SU-DHL-6 (cell line): ENCODE measurements at regions not wholly inside any gene's neighbourhood (a gene's known extent, or its start where the extent isn't known, plus 50 kb on each side); places are given as distances from the start of the nearest gene placed in this dataset.

Experiments
- H2AFZ ChIP-seq: fragments of 200-600 bp; sonication (generic); 2 replicates; pipeline ENCODE4 v1.6.1; 2014; ENCODE audit warnings: low read depth, mild to moderate bottlenecking, moderate library complexity, mixed read lengths, antibody characterized with exemption, low read length; ENCODE audit not compliant: severe bottlenecking
- H3F3A ChIP-seq: fragments of 200-600 bp; shearing (Covaris generic); 2 replicates; pipeline ENCODE4 v1.6.0; 2016; ENCODE audit warnings: antibody characterized with exemption, mild to moderate bottlenecking; ENCODE audit not compliant: insufficient read depth
- H3K27ac ChIP-seq: fragments of 200-600 bp; sonication (generic); 2 replicates; pipeline ENCODE4 v1.5.1; 2016; ENCODE audit warnings: low read depth, mild to moderate bottlenecking, low read length, moderate library complexity, mixed read lengths
- H3K27me3 ChIP-seq: fragments of 200-600 bp; sonication (generic), shearing (Covaris generic); 2 replicates; pipeline ENCODE4 v1.6.0; 2014; ENCODE audit warnings: mild to moderate bottlenecking, low read length
- H3K36me3 ChIP-seq: fragments of 200-600 bp; sonication (generic); 2 replicates; pipeline ENCODE4 v1.6.1; 2014; ENCODE audit warnings: mild to moderate bottlenecking, low read length, mixed read lengths
- H3K4me2 ChIP-seq: fragments of 300-600, 200-600 bp; shearing (Covaris generic), sonication (generic); 2 replicates; pipeline ENCODE4 v1.6.0; 2014; ENCODE audit warnings: low read length, low read depth, mild to moderate bottlenecking; ENCODE audit not compliant: poor library complexity, severe bottlenecking
- H3K4me3 ChIP-seq: fragments of 200-600 bp; sonication (generic); 2 replicates; pipeline ENCODE4 v1.5.1; 2014; ENCODE audit warnings: antibody characterized with exemption, low read length, mild to moderate bottlenecking, mixed read lengths; ENCODE audit not compliant: insufficient read depth, poor library complexity, severe bottlenecking
- H3K79me2 ChIP-seq: fragments of 200-600 bp; sonication (generic); 2 replicates; pipeline ENCODE4 v1.6.1; 2014; ENCODE audit warnings: mild to moderate bottlenecking, low read length, moderate library complexity; ENCODE audit not compliant: insufficient read depth
- H3K9ac ChIP-seq: fragments of 200-600 bp; sonication (generic); 2 replicates; pipeline ENCODE4 v1.7.0; 2014; ENCODE audit warnings: mild to moderate bottlenecking, low read length
- H3K9me2 ChIP-seq: fragments of 200-600 bp; sonication (generic); replicated peaks from 2 replicates; pipeline ENCODE4 v1.6.1; 2014; ENCODE audit warnings: low read length; ENCODE audit not compliant: insufficient read depth
- H3K9me3 ChIP-seq: fragments of 200-600 bp; sonication (generic); 2 replicates; pipeline ENCODE4 v1.6.1; 2014; ENCODE audit warnings: low read length, mixed read lengths; ENCODE audit not compliant: insufficient read depth
- H4K20me1 ChIP-seq: fragments of 200-600 bp; sonication (generic); 2 replicates; pipeline ENCODE4 v1.6.1; 2014; ENCODE audit warnings: low read depth, mild to moderate bottlenecking, antibody characterized with exemption, low read length, moderate library complexity, mixed read lengths
- EZH2phosphoT487 ChIP-seq: fragments of 200-600 bp; sonication (generic), shearing (Covaris generic); conservative IDR thresholded peaks from 2 replicates; pipeline ENCODE4 v1.6.1; 2018; ENCODE audit warnings: mild to moderate bottlenecking, antibody characterized with exemption, low read length, moderate library complexity, mixed read lengths
- TF ChIP-seq, protein P1 (sequence below): fragments of 200-600 bp; sonication (generic); IDR thresholded peaks from one replicate; pipeline ENCODE4 v1.5.1; 2017; ENCODE audit warnings: antibody characterized with exemption, mild to moderate bottlenecking, low read length, moderate library complexity; ENCODE audit not compliant: insufficient read depth, poor library complexity, severe bottlenecking

DNA sequence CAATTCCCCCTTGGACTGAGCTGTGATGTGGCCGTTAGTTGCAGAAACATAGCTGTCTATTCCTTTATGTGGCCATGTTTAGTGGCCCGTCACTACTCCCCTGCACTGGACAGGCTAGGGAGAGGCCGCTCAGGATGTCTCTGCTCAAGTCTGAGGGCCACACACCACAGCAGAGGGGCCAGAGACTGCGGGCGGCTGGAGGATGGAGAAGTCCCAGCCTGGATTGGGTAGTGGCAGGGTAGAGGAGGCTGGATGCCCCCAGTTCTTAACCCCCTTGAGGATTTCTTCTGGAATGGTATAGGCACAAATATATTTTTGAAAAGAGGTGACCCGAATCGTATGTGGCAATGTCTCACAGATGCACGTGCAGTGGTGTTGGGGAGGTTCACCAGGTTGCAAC, 116.4 kb upstream of the B3GAT1 start:
- no peak for TF ChIP-seq EZH2phosphoT487
- TF ChIP-seq, protein P1, sequence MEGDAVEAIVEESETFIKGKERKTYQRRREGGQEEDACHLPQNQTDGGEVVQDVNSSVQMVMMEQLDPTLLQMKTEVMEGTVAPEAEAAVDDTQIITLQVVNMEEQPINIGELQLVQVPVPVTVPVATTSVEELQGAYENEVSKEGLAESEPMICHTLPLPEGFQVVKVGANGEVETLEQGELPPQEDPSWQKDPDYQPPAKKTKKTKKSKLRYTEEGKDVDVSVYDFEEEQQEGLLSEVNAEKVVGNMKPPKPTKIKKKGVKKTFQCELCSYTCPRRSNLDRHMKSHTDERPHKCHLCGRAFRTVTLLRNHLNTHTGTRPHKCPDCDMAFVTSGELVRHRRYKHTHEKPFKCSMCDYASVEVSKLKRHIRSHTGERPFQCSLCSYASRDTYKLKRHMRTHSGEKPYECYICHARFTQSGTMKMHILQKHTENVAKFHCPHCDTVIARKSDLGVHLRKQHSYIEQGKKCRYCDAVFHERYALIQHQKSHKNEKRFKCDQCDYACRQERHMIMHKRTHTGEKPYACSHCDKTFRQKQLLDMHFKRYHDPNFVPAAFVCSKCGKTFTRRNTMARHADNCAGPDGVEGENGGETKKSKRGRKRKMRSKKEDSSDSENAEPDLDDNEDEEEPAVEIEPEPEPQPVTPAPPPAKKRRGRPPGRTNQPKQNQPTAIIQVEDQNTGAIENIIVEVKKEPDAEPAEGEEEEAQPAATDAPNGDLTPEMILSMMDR = no peak
- Histone ChIP-seq H3K9me2 (no peaks in the 10 kb centered on the region), H3K36me3 (no peaks in the 10 kb centered on the region), H4K20me1 (no peaks in the 10 kb centered on the region), H3K27ac (no peak overlapping the region), H3K27me3 (no peaks in the 10 kb centered on the region), H3K79me2 (no peaks in the 10 kb centered on the region), H3K4me3 (no peak overlapping the region), H2AFZ (no peak overlapping the region), H3K9me3 (no peaks in the 10 kb centered on the region), H3F3A (no peaks in the 10 kb centered on the region), H3K9ac (no peak overlapping the region), H3K4me2 (no peak overlapping the region)

DNA sequence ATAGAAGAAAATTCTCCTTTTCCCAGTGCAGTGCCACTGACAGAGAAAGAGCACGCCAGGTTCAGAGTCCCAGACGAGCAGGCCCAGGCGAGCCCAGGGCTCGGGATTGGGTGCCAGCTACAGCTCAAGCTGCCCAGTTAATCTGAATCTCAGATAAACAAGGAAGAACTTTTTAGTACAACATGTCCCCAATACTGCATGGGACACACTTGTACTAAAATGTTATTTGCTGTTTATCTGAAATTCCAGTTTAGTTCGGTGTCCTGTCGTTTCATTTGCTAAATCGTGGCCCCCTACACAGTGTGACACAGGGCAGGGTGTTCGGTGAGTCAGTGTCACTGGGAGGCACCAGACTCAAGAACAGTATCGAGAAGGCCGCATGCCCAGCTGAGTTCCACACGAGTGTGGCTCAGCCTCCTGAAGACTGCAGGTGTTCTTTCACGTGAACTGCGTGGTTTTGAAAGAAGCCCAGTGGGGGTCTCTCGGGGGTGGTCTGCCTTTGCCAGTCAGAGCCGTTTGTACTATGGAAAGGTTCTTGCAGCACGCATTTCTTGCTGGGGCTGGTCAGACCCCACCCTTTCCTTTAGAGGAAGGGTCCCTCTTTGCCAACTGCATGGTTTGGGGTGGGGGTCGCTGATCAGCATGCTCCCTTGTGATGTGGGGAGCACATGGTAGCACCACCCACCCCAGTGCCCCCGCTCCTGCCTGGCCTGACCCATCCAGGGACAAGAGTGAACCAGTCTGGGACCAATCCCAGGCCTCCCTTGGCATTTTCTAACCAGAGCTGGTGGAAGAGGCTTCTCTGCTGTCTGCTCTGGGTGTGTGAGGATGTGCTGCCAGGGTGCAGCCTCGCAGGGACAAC, 115.6 kb upstream of the B3GAT1 start:
- Histone ChIP-seq H3F3A (no peaks in the 10 kb centered on the region), H3K4me3 (no peak overlapping the region), H3K9me2 (no peaks in the 10 kb centered on the region), H4K20me1 (no peaks in the 10 kb centered on the region), H3K9ac (no peak overlapping the region), H3K9me3 (no peaks in the 10 kb centered on the region), H3K4me2 (no peak overlapping the region), H3K27me3 (no peaks in the 10 kb centered on the region), H3K36me3 (no peaks in the 10 kb centered on the region), H3K27ac (no peak overlapping the region), H3K79me2 (no peaks in the 10 kb centered on the region), H2AFZ (no peak overlapping the region)
- TF ChIP-seq, protein P1 = no peak

DNA sequence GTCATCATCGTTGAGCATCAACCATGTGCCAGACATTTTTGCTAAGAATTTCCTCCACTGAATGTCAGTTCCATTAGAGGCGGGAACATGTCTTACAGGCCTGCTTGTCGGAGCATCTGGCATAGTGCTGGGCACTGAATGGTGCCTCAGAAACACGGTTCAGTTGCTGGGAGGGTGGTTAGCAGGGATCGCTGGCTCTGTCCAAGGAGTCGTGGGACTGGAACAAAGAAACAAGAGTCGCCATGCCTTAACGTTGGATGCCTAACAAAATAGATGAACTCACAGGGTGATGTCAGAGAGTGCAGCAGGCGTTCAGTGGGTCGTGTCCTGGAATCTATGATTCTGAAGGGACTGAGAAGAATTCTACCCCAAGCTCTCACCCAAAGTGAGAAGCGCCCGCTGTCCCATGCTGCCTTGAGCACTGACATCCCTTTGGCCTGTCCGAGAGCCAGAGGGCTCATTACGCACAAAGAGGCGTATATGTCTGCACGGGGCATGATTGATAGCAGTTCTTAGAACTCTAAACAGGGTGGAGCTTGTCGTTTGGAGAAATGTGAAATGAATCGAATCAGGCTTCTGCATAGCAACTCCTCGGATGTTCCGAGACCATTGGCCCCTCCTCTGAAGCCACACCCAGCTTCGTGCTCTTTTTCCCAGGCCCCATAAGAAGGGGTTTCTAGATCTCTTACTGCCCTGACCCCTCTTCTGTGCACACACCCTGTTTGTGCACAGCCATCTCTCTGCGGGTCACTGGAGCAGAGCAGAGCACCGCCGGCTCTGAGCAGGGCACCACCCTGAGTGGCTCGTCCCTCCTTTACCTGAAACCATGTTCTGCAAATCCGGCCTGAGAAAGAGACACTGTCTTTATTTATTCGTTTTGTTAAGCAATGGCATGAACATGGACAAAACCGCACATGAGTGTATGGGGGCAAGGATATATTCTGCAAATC, 113.1 kb upstream of the B3GAT1 start:
- Histone ChIP-seq H3K4me3 (no peak overlapping the region), H3K9me2 (no peaks in the 10 kb centered on the region), H4K20me1 (no peaks in the 10 kb centered on the region), H3K9ac (no peak overlapping the region), H3K9me3 (no peaks in the 10 kb centered on the region), H3K79me2 (no peaks in the 10 kb centered on the region), H2AFZ (no peak overlapping the region), H3K27me3 (no peaks in the 10 kb centered on the region), H3K27ac (no peak overlapping the region), H3K4me2 (no peak overlapping the region), H3K36me3 (no peaks in the 10 kb centered on the region), H3F3A (no peaks in the 10 kb centered on the region)
- TF ChIP-seq, protein P1 = no peak
- TF ChIP-seq EZH2phosphoT487 = no peak
